ENCODE measurements at regions not wholly inside any gene's neighbourhood (a gene's known extent, or its start where the extent isn't known, plus 50 kb on each side); places are given as distances from the start of the nearest gene placed in this dataset.
"Not testable (repeated sequence)": the region's sequence is repeated elsewhere in the genome, so short reads cannot be mapped to it uniquely, and the experiment has no call there.

DNA sequence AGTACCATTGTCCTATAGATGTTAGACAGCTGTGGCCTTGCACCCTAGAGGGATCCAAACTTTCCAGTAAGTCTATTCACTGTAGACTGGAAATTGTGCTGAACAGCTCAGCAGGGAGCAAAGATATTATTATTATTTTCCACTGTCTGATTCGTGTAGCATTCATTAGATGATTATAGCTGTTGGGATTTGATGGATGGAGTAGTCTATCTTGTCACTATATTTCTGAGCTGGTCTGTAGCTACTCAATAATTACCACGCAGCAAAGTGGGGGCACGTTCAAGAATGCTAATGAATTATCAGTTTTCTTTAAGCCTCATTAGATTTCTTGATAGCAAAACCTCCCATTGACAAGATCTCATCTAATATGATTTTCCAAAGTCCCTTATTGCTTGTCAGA, 113.2 kb downstream of the RTP4 start:
- Histone ChIP-seq H3K4me1 (ENCODE audit: insufficient read depth) (peaks cover 8% of the 10 kb centered on the region), H3K27me3 (ENCODE audit: insufficient read depth) (no peaks in the 10 kb centered on the region), H2AFZ (no peak overlapping the region), H3K4me3 (no peak overlapping the region), H3K36me3 (ENCODE audit: insufficient read depth) (peaks cover 7% of the 10 kb centered on the region; the same call in 1 of the 2 replicates), H3K4me2 (no peak overlapping the region), H3F3A (replicated peaks; ENCODE audit: low read depth) (no peaks in the 10 kb centered on the region), H3K9me2 (ENCODE audit: insufficient read depth) (peaks cover 39% of the 10 kb centered on the region), H3K79me2 (replicated peaks; ENCODE audit: insufficient read depth) (no peaks in the 10 kb centered on the region), H3K27ac (ENCODE audit: low read depth) (no peak overlapping the region), H4K20me1 (replicated peaks; ENCODE audit: insufficient read depth) (no peaks in the 10 kb centered on the region)
- H3K36me3 Mint-ChIP-seq (ENCODE audit: low read depth), result peaks cover 30% of the 10 kb centered on the region
- H3K27ac Mint-ChIP-seq, result no peak overlapping the region
- no peak for TF ChIP-seq POLR2AphosphoS5 (IDR thresholded peaks at IDR 0.05; ENCODE audit: low read depth)
- no peak for TF ChIP-seq STAT1 (IDR thresholded peaks at IDR 0.05; ENCODE audit: unreplicated experiment)
- TF ChIP-seq, protein P1, sequence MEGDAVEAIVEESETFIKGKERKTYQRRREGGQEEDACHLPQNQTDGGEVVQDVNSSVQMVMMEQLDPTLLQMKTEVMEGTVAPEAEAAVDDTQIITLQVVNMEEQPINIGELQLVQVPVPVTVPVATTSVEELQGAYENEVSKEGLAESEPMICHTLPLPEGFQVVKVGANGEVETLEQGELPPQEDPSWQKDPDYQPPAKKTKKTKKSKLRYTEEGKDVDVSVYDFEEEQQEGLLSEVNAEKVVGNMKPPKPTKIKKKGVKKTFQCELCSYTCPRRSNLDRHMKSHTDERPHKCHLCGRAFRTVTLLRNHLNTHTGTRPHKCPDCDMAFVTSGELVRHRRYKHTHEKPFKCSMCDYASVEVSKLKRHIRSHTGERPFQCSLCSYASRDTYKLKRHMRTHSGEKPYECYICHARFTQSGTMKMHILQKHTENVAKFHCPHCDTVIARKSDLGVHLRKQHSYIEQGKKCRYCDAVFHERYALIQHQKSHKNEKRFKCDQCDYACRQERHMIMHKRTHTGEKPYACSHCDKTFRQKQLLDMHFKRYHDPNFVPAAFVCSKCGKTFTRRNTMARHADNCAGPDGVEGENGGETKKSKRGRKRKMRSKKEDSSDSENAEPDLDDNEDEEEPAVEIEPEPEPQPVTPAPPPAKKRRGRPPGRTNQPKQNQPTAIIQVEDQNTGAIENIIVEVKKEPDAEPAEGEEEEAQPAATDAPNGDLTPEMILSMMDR (conservative IDR thresholded peaks at IDR 0.05; ENCODE audit: low read depth in 2 of 2), result no peak
- TF ChIP-seq ZNF331 (CRISPR knock-in tag; IDR thresholded peaks at IDR 0.05; ENCODE audit: low read depth), result no peak
- no peak for TF ChIP-seq EZH2phosphoT487 (IDR thresholded peaks at IDR 0.05; ENCODE audit: unreplicated experiment)
- TF ChIP-seq ETS1 (IDR thresholded peaks at IDR 0.05), result no peak
- no peak for TF ChIP-seq NANOG (IDR thresholded peaks at IDR 0.05; ENCODE audit: borderline replicate concordance)
- no peak for TF ChIP-seq JUNB (IDR thresholded peaks at IDR 0.05; ENCODE audit: unreplicated experiment)
- no peak overlapping the region for H3K4me3 Mint-ChIP-seq
- peaks cover 2% of the 10 kb centered on the region for H3K27me3 Mint-ChIP-seq (ENCODE audit: insufficient read depth, low read depth, poor library complexity)
- ATAC-seq, result no peak
- peaks cover 2% of the 10 kb centered on the region; the same call in 1 of the 3 replicates for H3K4me1 Mint-ChIP-seq
- no peak for DNase-seq (ENCODE audit: low spot score)
- peaks cover 27% of the 10 kb centered on the region for H3K9me3 Mint-ChIP-seq

- not testable (repeated sequence) for H3K4me1 Mint-ChIP-seq; H2AFZ ChIP-seq; H4K20me1 ChIP-seq (replicated peaks; ENCODE audit: insufficient read depth); H3F3A ChIP-seq (replicated peaks; ENCODE audit: low read depth); DNase-seq (ENCODE audit: low spot score); H3K4me2 ChIP-seq; ATAC-seq; H3K79me2 ChIP-seq (replicated peaks; ENCODE audit: insufficient read depth); H3K27ac ChIP-seq (ENCODE audit: low read depth); H3K4me3 Mint-ChIP-seq; H3K27ac Mint-ChIP-seq; H3K27me3 ChIP-seq (ENCODE audit: insufficient read depth); H3K4me1 ChIP-seq (ENCODE audit: insufficient read depth); H3K27me3 Mint-ChIP-seq (ENCODE audit: insufficient read depth, low read depth, poor library complexity); H3K4me3 ChIP-seq
- Mint-ChIP-seq H3K36me3 (ENCODE audit: low read depth) (peaks cover 80% of the 10 kb centered on the region), H3K9me3 (peaks cover 80% of the 10 kb centered on the region)
- Histone ChIP-seq H3K9me2 (ENCODE audit: insufficient read depth) (peaks cover 26% of the 10 kb centered on the region), H3K36me3 (ENCODE audit: insufficient read depth) (peaks cover 43% of the 10 kb centered on the region)
Observed at GRCh38 chr3:187475613-187476012, 107.4 kb downstream of the RTP4 start.

Measured in GM23338 (cell line).